ENCODE measurements at regions not wholly inside any gene's neighbourhood (a gene's known extent, or its start where the extent isn't known, plus 50 kb on each side); places are given as distances from the start of the nearest gene placed in this dataset.

DNA sequence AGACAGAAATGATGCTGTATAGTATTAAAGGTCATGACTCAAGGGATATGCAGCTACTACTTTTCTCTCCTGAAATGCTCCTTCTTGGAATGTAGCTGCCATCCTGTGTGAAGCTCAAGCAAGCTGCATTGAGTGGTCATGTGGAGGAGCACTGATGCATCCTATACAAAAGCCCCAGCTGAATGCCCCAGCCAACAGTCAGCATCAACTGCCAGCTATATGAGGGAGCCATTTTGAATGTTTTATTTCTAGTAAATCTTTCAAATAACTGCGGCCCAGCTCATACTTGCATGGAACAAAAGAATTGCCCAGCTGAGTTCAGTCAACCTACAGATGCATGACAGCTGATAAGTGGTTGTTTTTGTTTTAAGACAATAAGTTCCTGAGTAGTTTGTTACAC is 165.0 kb upstream of the GEMIN8 start:
- intact Hi-C loops (cut with micrococcal nuclease), result no loop called here
- no peak for DNase-seq (ENCODE audit: unreplicated experiment)
- no peak overlapping the region for H3K4me3 Mint-ChIP-seq (ENCODE audit: unreplicated experiment)
- H3K4me1 Mint-ChIP-seq (ENCODE audit: insufficient read depth, unreplicated experiment), result no peaks in the 10 kb centered on the region
- CTCF ChIA-PET, result interaction anchor here (0.7 kb wide), 1 partner anchor 43 kb away, joined by 3 read pairs; no protein-coding TSS in a partner anchor
- no peaks in the 10 kb centered on the region for H3K36me3 Mint-ChIP-seq (ENCODE audit: insufficient read depth, unreplicated experiment)
- POLR2A ChIA-PET, result no interaction called here
- H3K9me3 Mint-ChIP-seq (ENCODE audit: unreplicated experiment), result peaks cover 6% of the 10 kb centered on the region
- BruUV-seq (replicated peaks), result no TSS peak
- TF ChIP-seq, protein P1, sequence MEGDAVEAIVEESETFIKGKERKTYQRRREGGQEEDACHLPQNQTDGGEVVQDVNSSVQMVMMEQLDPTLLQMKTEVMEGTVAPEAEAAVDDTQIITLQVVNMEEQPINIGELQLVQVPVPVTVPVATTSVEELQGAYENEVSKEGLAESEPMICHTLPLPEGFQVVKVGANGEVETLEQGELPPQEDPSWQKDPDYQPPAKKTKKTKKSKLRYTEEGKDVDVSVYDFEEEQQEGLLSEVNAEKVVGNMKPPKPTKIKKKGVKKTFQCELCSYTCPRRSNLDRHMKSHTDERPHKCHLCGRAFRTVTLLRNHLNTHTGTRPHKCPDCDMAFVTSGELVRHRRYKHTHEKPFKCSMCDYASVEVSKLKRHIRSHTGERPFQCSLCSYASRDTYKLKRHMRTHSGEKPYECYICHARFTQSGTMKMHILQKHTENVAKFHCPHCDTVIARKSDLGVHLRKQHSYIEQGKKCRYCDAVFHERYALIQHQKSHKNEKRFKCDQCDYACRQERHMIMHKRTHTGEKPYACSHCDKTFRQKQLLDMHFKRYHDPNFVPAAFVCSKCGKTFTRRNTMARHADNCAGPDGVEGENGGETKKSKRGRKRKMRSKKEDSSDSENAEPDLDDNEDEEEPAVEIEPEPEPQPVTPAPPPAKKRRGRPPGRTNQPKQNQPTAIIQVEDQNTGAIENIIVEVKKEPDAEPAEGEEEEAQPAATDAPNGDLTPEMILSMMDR (IDR thresholded peaks at IDR 0.05; ENCODE audit: unreplicated experiment), result no peak
- H3K27ac Mint-ChIP-seq (ENCODE audit: low read depth, unreplicated experiment), result no peak overlapping the region
- peaks cover 25% of the 10 kb centered on the region for H3K27me3 Mint-ChIP-seq (ENCODE audit: insufficient read depth, unreplicated experiment)

DNA sequence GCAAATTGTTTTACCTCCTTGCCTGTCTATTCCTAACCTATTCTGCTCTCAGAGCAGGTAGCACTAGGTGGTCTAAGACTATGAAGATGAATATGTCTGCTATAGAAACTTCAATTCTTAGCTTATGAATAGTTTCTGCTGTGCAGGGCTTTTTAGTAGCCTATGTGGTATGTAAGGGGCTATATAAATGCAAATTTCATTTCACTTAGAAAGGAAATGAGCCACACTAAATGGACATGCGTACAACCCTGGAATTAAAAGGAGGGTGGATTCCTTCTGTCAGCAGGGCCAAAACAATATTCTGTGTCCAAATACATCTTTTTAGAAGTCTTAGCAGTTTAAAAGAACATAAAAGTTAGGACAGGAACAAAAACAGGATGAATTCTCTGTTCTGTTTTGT is 163.9 kb upstream of the GEMIN8 start:
- Mint-ChIP-seq H3K4me3 (ENCODE audit: unreplicated experiment) (no peak overlapping the region), H3K4me1 (ENCODE audit: insufficient read depth, unreplicated experiment) (no peaks in the 10 kb centered on the region), H3K27me3 (ENCODE audit: insufficient read depth, unreplicated experiment) (peaks cover 31% of the 10 kb centered on the region), H3K36me3 (ENCODE audit: insufficient read depth, unreplicated experiment) (no peaks in the 10 kb centered on the region), H3K27ac (ENCODE audit: low read depth, unreplicated experiment) (no peak overlapping the region), H3K9me3 (ENCODE audit: unreplicated experiment) (peaks cover 16% of the 10 kb centered on the region)
- ChIA-PET POLR2A (interaction anchor here (0.6 kb wide), 1 partner anchor 321 kb away, joined by 3 read pairs; no protein-coding TSS in a partner anchor), CTCF (no interaction called here)
- TF ChIP-seq, protein P1 (IDR thresholded peaks at IDR 0.05; ENCODE audit: unreplicated experiment), result no peak
- no peak for DNase-seq (ENCODE audit: unreplicated experiment)
- BruUV-seq (replicated peaks), result no TSS peak
- intact Hi-C loops (cut with micrococcal nuclease), result no loop called here

DNA sequence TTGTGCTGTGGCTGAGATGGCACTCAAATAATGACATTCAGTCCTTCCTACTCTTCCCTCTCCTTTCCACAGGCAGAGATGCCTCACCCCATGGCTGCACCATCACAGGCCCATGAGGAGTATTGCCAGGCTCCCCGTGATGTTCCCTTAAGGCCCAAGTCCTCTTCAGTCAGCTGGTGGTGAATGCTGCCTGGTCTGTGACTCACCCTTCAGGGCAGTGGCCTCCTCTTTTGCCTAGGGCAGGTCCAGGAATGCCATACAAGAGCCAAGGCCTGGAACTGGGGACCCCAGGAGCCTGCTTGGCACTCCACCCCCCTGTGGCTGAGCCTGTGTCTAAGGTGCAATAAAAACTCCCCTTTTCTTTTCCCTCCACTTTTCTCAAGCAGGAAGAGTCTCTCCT is 144.2 kb upstream of the GEMIN8 start:
- peaks cover 3% of the 10 kb centered on the region for H3K9me3 Mint-ChIP-seq (ENCODE audit: unreplicated experiment)
- no peak overlapping the region for H3K4me3 Mint-ChIP-seq (ENCODE audit: unreplicated experiment)
- ChIA-PET CTCF (no interaction called here), POLR2A (no interaction called here)
- H3K36me3 Mint-ChIP-seq (ENCODE audit: insufficient read depth, unreplicated experiment), result no peaks in the 10 kb centered on the region
- DNase-seq (ENCODE audit: unreplicated experiment), result no peak
- no peak overlapping the region for H3K27ac Mint-ChIP-seq (ENCODE audit: low read depth, unreplicated experiment)
- no peaks in the 10 kb centered on the region for H3K4me1 Mint-ChIP-seq (ENCODE audit: insufficient read depth, unreplicated experiment)
- no TSS peak for BruUV-seq (replicated peaks)
- intact Hi-C loops (cut with micrococcal nuclease), result no loop called here
- TF ChIP-seq, protein P1 (IDR thresholded peaks at IDR 0.05; ENCODE audit: unreplicated experiment), result no peak
- H3K27me3 Mint-ChIP-seq (ENCODE audit: insufficient read depth, unreplicated experiment), result peaks cover 86% of the 10 kb centered on the region

DNA sequence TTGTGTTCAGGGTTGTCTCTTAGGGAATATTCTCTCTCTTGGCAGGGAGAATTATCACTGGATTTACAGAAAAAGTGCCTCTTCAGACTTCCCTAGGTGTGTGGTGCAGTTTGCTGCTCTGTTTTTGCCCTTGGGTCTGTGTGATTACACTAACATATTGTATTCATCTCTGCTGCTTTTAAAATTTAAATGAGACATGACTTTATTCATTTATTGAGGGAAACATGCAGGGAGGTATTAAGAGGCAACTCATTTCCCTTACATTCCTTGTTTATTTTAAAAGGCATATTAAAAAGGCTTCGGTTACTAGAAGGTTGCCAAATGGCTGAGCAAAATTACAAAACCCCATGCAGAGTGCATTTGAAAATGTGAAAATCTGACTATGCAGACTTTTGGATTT is 135.1 kb upstream of the GEMIN8 start:
- H3K36me3 Mint-ChIP-seq (ENCODE audit: insufficient read depth, unreplicated experiment), result no peaks in the 10 kb centered on the region
- intact Hi-C loops (cut with micrococcal nuclease), result no loop called here
- BruUV-seq (replicated peaks), result no TSS peak
- peaks cover 17% of the 10 kb centered on the region for H3K9me3 Mint-ChIP-seq (ENCODE audit: unreplicated experiment)
- H3K27ac Mint-ChIP-seq (ENCODE audit: low read depth, unreplicated experiment), result no peak overlapping the region
- H3K4me3 Mint-ChIP-seq (ENCODE audit: unreplicated experiment), result no peak overlapping the region
- no peak for DNase-seq (ENCODE audit: unreplicated experiment)
- H3K27me3 Mint-ChIP-seq (ENCODE audit: insufficient read depth, unreplicated experiment), result peaks cover 41% of the 10 kb centered on the region
- no peaks in the 10 kb centered on the region for H3K4me1 Mint-ChIP-seq (ENCODE audit: insufficient read depth, unreplicated experiment)
- ChIA-PET POLR2A (no interaction called here), CTCF (no interaction called here)
- TF ChIP-seq, protein P1 (IDR thresholded peaks at IDR 0.05; ENCODE audit: unreplicated experiment), result no peak
